Thoracic aorta (tissue), 2 donors: ENCODE measurements at regions not wholly inside any gene's neighbourhood (a gene's known extent, or its start where the extent isn't known, plus 50 kb on each side); places are given as distances from the start of the nearest gene placed in this dataset.
"Not testable (repeated sequence)": the region's sequence is repeated elsewhere in the genome, so short reads cannot be mapped to it uniquely, and the experiment has no call there.

Source experiments
- ATAC-seq: fragments of 150-250 bp; one replicate; pipeline ENCODE4 v1.8.0; 2017; ENCODE audit warnings: low read depth; ENCODE audit not compliant: insufficient number of reproducible peaks, low FRiP score
- DNase-seq: peaks from one replicate; pipeline ENCODE4 v3.0.0-alpha.2; 2020; ENCODE audit warnings: low spot score
- H3K27ac ChIP-seq, 2 donors: fragments of 200-600 bp; sonication (generic); 1 replicate in 1 of 2; 2 replicates in 1 of 2; pipeline ENCODE4 v1.5.1; 2016; ENCODE audit warnings: mild to moderate bottlenecking in 2 of 2, moderate library complexity in 2 of 2
- H3K27me3 ChIP-seq: fragments of 200-600 bp; sonication (generic); replicated peaks from 2 replicates; pipeline ENCODE4 v1.6.0; 2016; ENCODE audit warnings: mild to moderate bottlenecking; ENCODE audit not compliant: insufficient read depth
- H3K36me3 ChIP-seq: fragments of 200-600 bp; sonication (generic); one replicate; pipeline ENCODE4 v1.5.1; 2016
- H3K4me1 ChIP-seq, 2 donors: fragments of 200-600 bp; sonication (generic); 1 replicate in 1 of 2; 2 replicates in 1 of 2; pipeline versions ENCODE4 v1.5.1 to v1.6.0; 2016; ENCODE audit warnings: low read depth in 2 of 2, mild to moderate bottlenecking in 1 of 2; ENCODE audit not compliant: control insufficient read depth in 1 of 2
- H3K4me3 ChIP-seq: fragments of 200-600 bp; sonication (generic); 2 replicates; pipeline ENCODE4 v1.5.1; 2016; ENCODE audit warnings: mild to moderate bottlenecking
- H3K9me3 ChIP-seq: fragments of 200-600 bp; sonication (generic); 2 replicates; pipeline ENCODE4 v1.5.1; 2016
- TF ChIP-seq, protein P1 (sequence below): fragments of 200-600 bp; sonication (generic); IDR thresholded peaks from one replicate; pipeline ENCODE4 v1.5.1; 2019; ENCODE audit warnings: antibody characterized with exemption

DNA sequence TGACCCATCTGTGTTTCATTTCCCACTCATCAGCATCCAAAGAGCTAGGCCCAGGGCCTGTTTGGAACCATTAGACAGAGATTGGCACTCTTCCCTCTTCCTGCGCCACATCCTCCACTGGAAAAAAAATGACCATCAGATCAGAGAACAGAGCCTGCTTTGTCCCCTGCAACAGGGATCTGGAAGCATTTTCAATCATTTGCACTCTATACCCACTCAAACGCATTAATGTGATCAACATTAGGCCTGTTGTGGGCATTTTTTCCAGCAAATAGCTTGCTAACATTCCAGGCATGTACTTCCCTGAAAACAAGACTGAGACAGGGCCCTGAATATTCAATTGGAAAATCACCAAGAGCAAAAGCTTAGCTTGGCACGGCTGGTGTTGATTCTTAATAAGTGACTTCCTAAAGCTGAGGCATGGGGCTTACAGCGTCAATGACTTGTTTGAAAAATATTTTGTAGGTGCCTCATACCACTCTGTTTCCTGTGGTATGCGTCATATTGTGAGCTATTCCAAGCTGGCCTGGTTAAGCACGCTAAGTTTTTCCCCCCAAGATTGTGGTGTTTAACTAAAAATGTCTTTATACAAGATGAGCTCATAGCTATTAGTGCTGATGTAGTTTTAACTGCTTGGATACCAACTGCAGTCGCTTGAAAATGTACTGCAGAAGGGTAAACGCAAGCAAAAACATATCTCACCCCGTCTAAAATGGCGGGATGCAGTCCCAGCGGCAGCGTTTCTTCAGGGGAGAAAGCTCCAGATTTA is 404.4 kb downstream of the SPRY2 start:
- Histone ChIP-seq H3K4me1 (peaks cover 12 to 29% of the 10 kb centered on the region in 2 donors), H3K4me3 (peak overlapping the region; percentile 41), H3K27ac (peak overlapping the region; percentile 89 to 93), H3K9me3 (no peaks in the 10 kb centered on the region), H3K36me3 (no peaks in the 10 kb centered on the region), H3K27me3 (no peaks in the 10 kb centered on the region)
- TF ChIP-seq, protein P1, sequence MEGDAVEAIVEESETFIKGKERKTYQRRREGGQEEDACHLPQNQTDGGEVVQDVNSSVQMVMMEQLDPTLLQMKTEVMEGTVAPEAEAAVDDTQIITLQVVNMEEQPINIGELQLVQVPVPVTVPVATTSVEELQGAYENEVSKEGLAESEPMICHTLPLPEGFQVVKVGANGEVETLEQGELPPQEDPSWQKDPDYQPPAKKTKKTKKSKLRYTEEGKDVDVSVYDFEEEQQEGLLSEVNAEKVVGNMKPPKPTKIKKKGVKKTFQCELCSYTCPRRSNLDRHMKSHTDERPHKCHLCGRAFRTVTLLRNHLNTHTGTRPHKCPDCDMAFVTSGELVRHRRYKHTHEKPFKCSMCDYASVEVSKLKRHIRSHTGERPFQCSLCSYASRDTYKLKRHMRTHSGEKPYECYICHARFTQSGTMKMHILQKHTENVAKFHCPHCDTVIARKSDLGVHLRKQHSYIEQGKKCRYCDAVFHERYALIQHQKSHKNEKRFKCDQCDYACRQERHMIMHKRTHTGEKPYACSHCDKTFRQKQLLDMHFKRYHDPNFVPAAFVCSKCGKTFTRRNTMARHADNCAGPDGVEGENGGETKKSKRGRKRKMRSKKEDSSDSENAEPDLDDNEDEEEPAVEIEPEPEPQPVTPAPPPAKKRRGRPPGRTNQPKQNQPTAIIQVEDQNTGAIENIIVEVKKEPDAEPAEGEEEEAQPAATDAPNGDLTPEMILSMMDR: no peak
- DNase-seq: peak; percentile 53
- ATAC-seq: peak; percentile 100

DNA sequence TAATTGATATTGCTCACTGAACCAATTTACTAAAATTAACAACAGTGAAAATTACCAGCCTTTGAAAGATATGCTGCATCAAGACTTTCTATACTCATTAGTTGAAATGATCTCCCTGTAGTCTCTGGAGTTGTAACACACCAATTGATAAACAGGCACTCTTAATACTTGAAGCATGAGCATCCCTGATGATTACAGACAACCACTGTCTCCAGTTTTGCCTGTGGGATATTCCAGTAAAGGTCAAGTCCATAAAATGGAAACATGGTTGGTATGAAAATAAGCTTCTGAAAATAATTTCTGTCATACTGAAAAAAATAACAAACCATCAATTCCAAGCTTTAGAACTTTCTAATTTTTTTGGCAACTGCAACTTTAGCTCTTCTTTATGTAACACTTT is 405.8 kb downstream of the SPRY2 start:
- Histone ChIP-seq H3K27ac (peak overlapping the region; percentile 89 to 93), H3K27me3 (no peaks in the 10 kb centered on the region), H3K4me3 (no peak overlapping the region), H3K4me1 (peaks cover 12 to 29% of the 10 kb centered on the region in 2 donors), H3K9me3 (no peaks in the 10 kb centered on the region), H3K36me3 (no peaks in the 10 kb centered on the region)
- DNase-seq (no peak), ATAC-seq (no peak)
- TF ChIP-seq, protein P1: no peak

DNA sequence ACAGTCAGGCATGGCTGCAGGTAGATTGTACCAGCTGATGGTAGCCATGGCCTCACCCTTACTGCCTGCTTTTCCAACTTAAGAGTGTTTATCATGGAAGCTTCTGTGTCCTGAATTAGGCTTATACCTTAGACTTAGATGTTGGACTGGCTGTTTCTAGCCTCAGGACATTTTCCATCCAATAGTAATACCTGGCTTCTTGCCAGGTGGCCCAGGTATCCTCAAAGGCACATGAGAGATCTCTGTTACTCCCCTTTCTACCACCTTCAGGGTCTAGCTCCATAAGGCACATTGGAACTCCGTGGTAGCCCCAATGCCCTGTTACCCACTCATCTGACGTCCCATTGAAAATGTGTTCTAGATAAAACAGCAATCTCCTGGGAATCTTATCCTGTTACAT is 407.5 kb downstream of the SPRY2 start:
- H3K4me3 ChIP-seq: no peak overlapping the region
- TF ChIP-seq, protein P1: no peak

DNA sequence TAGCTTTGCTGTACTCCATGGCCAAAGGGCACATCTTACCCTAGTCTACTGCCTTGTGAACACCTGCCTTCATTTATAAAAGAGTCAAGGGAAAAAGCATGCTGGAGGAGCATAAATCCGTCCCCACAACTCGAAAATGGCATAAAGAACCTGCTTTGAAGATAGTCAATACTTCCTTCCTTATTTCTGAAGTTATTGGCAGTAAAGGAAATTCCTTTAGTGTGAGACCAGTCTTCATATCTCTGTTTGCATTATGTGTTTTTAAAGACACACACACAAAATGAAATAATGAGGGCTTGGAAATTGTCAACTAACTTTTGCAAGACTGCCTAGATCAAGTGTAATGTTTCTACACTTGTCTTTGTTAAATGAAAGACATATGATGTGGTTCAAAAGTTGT is 408.4 kb downstream of the SPRY2 start:
- TF ChIP-seq, protein P1: no peak
- ATAC-seq (no peak), DNase-seq (no peak)
- Histone ChIP-seq H3K4me3 (no peak overlapping the region), H3K36me3 (no peaks in the 10 kb centered on the region), H3K9me3 (no peaks in the 10 kb centered on the region), H3K27ac (no peak overlapping the region), H3K27me3 (no peaks in the 10 kb centered on the region), H3K4me1 (peaks cover 9 to 24% of the 10 kb centered on the region in 2 donors)

More for the DNA sequence above, 407.5 kb downstream of the SPRY2 start:
- H3K27me3 ChIP-seq: no peaks in the 10 kb centered on the region
- no peaks in the 10 kb centered on the region for H3K9me3 ChIP-seq
- no peaks in the 10 kb centered on the region for H3K36me3 ChIP-seq
- H3K27ac ChIP-seq: no peak overlapping the region
- H3K4me1 ChIP-seq: peaks cover 12 to 29% of the 10 kb centered on the region in 2 donors
- DNase-seq (no peak), ATAC-seq (no peak)

DNA sequence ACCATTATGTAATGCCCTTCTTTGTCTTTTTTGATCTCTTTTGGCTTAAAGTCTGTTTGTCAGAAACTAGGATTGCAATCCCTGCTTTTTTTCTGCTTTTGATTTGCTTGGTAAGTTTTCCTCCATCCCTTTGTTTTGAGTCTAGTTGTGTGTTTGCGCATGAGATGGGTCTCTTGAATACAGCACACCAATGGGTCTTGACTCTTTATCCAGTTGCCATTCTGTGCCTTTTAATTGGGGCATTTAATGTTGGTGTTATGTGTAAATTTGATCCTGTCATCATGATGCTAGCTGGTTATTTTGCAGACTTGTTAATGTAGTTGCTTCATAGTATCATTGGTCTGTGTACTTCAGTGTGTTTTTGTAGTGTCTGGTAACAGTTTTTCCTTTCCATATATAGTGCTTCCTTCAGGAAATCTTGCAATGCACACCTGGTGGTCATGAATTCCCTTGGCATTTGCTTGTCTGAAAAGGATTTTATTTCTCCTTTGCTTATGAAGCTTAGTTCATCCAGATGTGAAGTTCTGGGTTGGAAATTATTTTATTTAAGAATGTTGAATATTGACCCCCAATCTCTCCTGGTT is 416.9 kb downstream of the SPRY2 start:
- ATAC-seq, H3K36me3 ChIP-seq, H3K27ac ChIP-seq, H3K27me3 ChIP-seq, H3K4me3 ChIP-seq, DNase-seq, H3K4me1 ChIP-seq, H3K9me3 ChIP-seq: not testable (repeated sequence)
